ENCODE measurements at regions not wholly inside any gene's neighbourhood (a gene's known extent, or its start where the extent isn't known, plus 50 kb on each side); places are given as distances from the start of the nearest gene placed in this dataset.

- H3K79me2 ChIP-seq (ENCODE audit: control insufficient read depth, insufficient read depth, low read length, unreplicated experiment): no peaks in the 10 kb centered on the region
- H3K27ac ChIP-seq (ENCODE audit: low read depth, low read length): no peak overlapping the region
- no peak overlapping the region for H2AFZ ChIP-seq (ENCODE audit: low read length, unreplicated experiment)
- no peaks in the 10 kb centered on the region for H3K27me3 ChIP-seq (ENCODE audit: insufficient read depth, low read length)
- H3K36me3 ChIP-seq (ENCODE audit: insufficient read depth, low read length): no peaks in the 10 kb centered on the region
- H3K4me3 ChIP-seq (ENCODE audit: low read depth, low read length): no peak overlapping the region
- peaks cover 8% of the 10 kb centered on the region for H3K4me1 ChIP-seq (ENCODE audit: control insufficient read depth, insufficient read depth, low read length, unreplicated experiment)
Observed at GRCh38 chr2:225742487-225742886, 343.0 kb downstream of the NYAP2 start.

GRCh38 chr2:225740086-225740485 is 340.6 kb downstream of the NYAP2 start:
- Histone ChIP-seq H3K36me3 (ENCODE audit: insufficient read depth, low read length) (no peaks in the 10 kb centered on the region), H3K79me2 (ENCODE audit: control insufficient read depth, insufficient read depth, low read length, unreplicated experiment) (no peaks in the 10 kb centered on the region), H3K27ac (ENCODE audit: low read depth, low read length) (no peak overlapping the region), H3K4me3 (ENCODE audit: low read depth, low read length) (no peak overlapping the region), H2AFZ (ENCODE audit: low read length, unreplicated experiment) (no peak overlapping the region), H3K4me1 (ENCODE audit: control insufficient read depth, insufficient read depth, low read length, unreplicated experiment) (peaks cover 32% of the 10 kb centered on the region), H3K27me3 (ENCODE audit: insufficient read depth, low read length) (no peaks in the 10 kb centered on the region)

- H3K36me3 ChIP-seq (ENCODE audit: insufficient read depth, low read length): no peaks in the 10 kb centered on the region
- H3K4me3 ChIP-seq (ENCODE audit: low read depth, low read length): no peak overlapping the region
- no peaks in the 10 kb centered on the region for H3K27me3 ChIP-seq (ENCODE audit: insufficient read depth, low read length)
- H3K4me1 ChIP-seq (ENCODE audit: control insufficient read depth, insufficient read depth, low read length, unreplicated experiment): peaks cover 32% of the 10 kb centered on the region
- no peaks in the 10 kb centered on the region for H3K79me2 ChIP-seq (ENCODE audit: control insufficient read depth, insufficient read depth, low read length, unreplicated experiment)
- no peak overlapping the region for H2AFZ ChIP-seq (ENCODE audit: low read length, unreplicated experiment)
- H3K27ac ChIP-seq (ENCODE audit: low read depth, low read length): no peak overlapping the region
Observed at GRCh38 chr2:225739328-225739727, 339.8 kb downstream of the NYAP2 start.

GRCh38 chr2:225738735-225739134 is 339.2 kb downstream of the NYAP2 start:
- H3K36me3 ChIP-seq (ENCODE audit: insufficient read depth, low read length): no peaks in the 10 kb centered on the region
- H3K27me3 ChIP-seq (ENCODE audit: insufficient read depth, low read length): no peaks in the 10 kb centered on the region
- peaks cover 32% of the 10 kb centered on the region for H3K4me1 ChIP-seq (ENCODE audit: control insufficient read depth, insufficient read depth, low read length, unreplicated experiment)
- H3K79me2 ChIP-seq (ENCODE audit: control insufficient read depth, insufficient read depth, low read length, unreplicated experiment): no peaks in the 10 kb centered on the region
- no peak overlapping the region for H2AFZ ChIP-seq (ENCODE audit: low read length, unreplicated experiment)
- no peak overlapping the region for H3K4me3 ChIP-seq (ENCODE audit: low read depth, low read length)
- H3K27ac ChIP-seq (ENCODE audit: low read depth, low read length): no peak overlapping the region

GRCh38 chr2:225737556-225737955 is 338.0 kb downstream of the NYAP2 start:
- Histone ChIP-seq H3K36me3 (ENCODE audit: insufficient read depth, low read length) (no peaks in the 10 kb centered on the region), H3K4me3 (ENCODE audit: low read depth, low read length) (peak overlapping the region; percentile 11; the same call in 1 of the 2 replicates), H3K4me1 (ENCODE audit: control insufficient read depth, insufficient read depth, low read length, unreplicated experiment) (peaks cover 32% of the 10 kb centered on the region), H3K27me3 (ENCODE audit: insufficient read depth, low read length) (no peaks in the 10 kb centered on the region), H3K27ac (ENCODE audit: low read depth, low read length) (no peak overlapping the region; the same call in 1 of the 2 replicates), H2AFZ (ENCODE audit: low read length, unreplicated experiment) (no peak overlapping the region), H3K79me2 (ENCODE audit: control insufficient read depth, insufficient read depth, low read length, unreplicated experiment) (no peaks in the 10 kb centered on the region)

- Histone ChIP-seq H3K79me2 (ENCODE audit: control insufficient read depth, insufficient read depth, low read length, unreplicated experiment) (no peaks in the 10 kb centered on the region), H3K4me3 (ENCODE audit: low read depth, low read length) (no peak overlapping the region), H3K27me3 (ENCODE audit: insufficient read depth, low read length) (no peaks in the 10 kb centered on the region), H3K27ac (ENCODE audit: low read depth, low read length) (peak overlapping the region; percentile 32), H3K36me3 (ENCODE audit: insufficient read depth, low read length) (no peaks in the 10 kb centered on the region), H2AFZ (ENCODE audit: low read length, unreplicated experiment) (no peak overlapping the region), H3K4me1 (ENCODE audit: control insufficient read depth, insufficient read depth, low read length, unreplicated experiment) (peaks cover 32% of the 10 kb centered on the region)
Observed at GRCh38 chr2:225735844-225736243, 336.3 kb downstream of the NYAP2 start.

- H2AFZ ChIP-seq (ENCODE audit: low read length, unreplicated experiment): no peak overlapping the region
- H3K79me2 ChIP-seq (ENCODE audit: control insufficient read depth, insufficient read depth, low read length, unreplicated experiment): no peaks in the 10 kb centered on the region
- H3K27ac ChIP-seq (ENCODE audit: low read depth, low read length): no peak overlapping the region
- no peak overlapping the region for H3K4me3 ChIP-seq (ENCODE audit: low read depth, low read length)
- H3K27me3 ChIP-seq (ENCODE audit: insufficient read depth, low read length): no peaks in the 10 kb centered on the region
- no peaks in the 10 kb centered on the region for H3K36me3 ChIP-seq (ENCODE audit: insufficient read depth, low read length)
- no peaks in the 10 kb centered on the region for H3K4me1 ChIP-seq (ENCODE audit: control insufficient read depth, insufficient read depth, low read length, unreplicated experiment)
Observed at GRCh38 chr2:225725726-225726125, 326.2 kb downstream of the NYAP2 start.
